WTC11 (cell line): ENCODE measurements at regions not wholly inside any gene's neighbourhood (a gene's known extent, or its start where the extent isn't known, plus 50 kb on each side); places are given as distances from the start of the nearest gene placed in this dataset.

Experiments used
- ATAC-seq: fragments of 200-7000 bp; cut with Tn5 transposase; 2 replicates; pipeline ENCODE4 v1.10.0; 2021; ENCODE audit warnings: mild to moderate bottlenecking, moderate library complexity
- CTCF ChIA-PET: fragments of 300-600 bp; sonication (Branson Sonifier 250); formaldehyde crosslinking; loops from one replicate; lab custom pipeline; 2021; ENCODE audit warnings: antibody characterized with exemption; lab: Charles Lee
- POLR2A ChIA-PET: fragments of 350-600 bp; sonication (Branson Sonifier 250); formaldehyde crosslinking; loops from one replicate; lab custom pipeline; 2021; ENCODE audit warnings: antibody characterized with exemption; lab: Charles Lee
- DNase-seq: peaks from one replicate; pipeline ENCODE4 v3.0.0; 2021; ENCODE audit warnings: low spot score
- H3K27ac Mint-ChIP-seq: 2 replicates; pipeline ENCODE4 v1.8.0; 2021; ENCODE audit warnings: mixed read lengths
- H3K27me3 Mint-ChIP-seq: 2 replicates; pipeline ENCODE4 v1.8.0; 2021; ENCODE audit warnings: low read depth, mild to moderate bottlenecking, moderate library complexity, mixed read lengths
- H3K36me3 Mint-ChIP-seq: 2 replicates; pipeline ENCODE4 v1.8.0; 2021; ENCODE audit warnings: mixed read lengths
- H3K4me1 Mint-ChIP-seq: 2 replicates; pipeline ENCODE4 v1.8.0; 2022; ENCODE audit warnings: mixed read lengths
- H3K4me3 Mint-ChIP-seq: 2 replicates; pipeline ENCODE4 v1.8.0; 2021; ENCODE audit warnings: mild to moderate bottlenecking, moderate library complexity, mixed read lengths
- H3K9me3 Mint-ChIP-seq: 2 replicates; pipeline ENCODE4 v1.8.0; 2021; ENCODE audit warnings: mixed read lengths
- ATF3 ChIP-seq: sonication (generic); formaldehyde crosslinking; conservative IDR thresholded peaks from 2 replicates; pipeline ENCODE4 v1.8.1; 2022; ENCODE audit warnings: mild to moderate bottlenecking, missing genetic modification reagents
- ATF6 ChIP-seq: sonication (generic); formaldehyde crosslinking; IDR thresholded peaks from 2 replicates; pipeline ENCODE4 v1.8.1; 2023; ENCODE audit warnings: mild to moderate bottlenecking, missing genetic modification reagents
- CDX4 ChIP-seq: fragments of 250-450 bp; sonication (Bioruptor Pico); IDR thresholded peaks from 2 replicates; pipeline ENCODE4 v1.9.0; 2021; ENCODE audit warnings: moderate library complexity, mild to moderate bottlenecking, inconsistent platforms, borderline replicate concordance
- EMX1 ChIP-seq: fragments of 250-450 bp; sonication (Bioruptor Pico); IDR thresholded peaks from 2 replicates; pipeline ENCODE4 v1.8.0; 2021; ENCODE audit warnings: mild to moderate bottlenecking
- FOXK1 ChIP-seq: sonication (generic); formaldehyde crosslinking; IDR thresholded peaks from 2 replicates; pipeline ENCODE4 v1.8.0; 2022; ENCODE audit warnings: mild to moderate bottlenecking, moderate library complexity, missing genetic modification reagents
- MYBL2 ChIP-seq: sonication (generic); formaldehyde crosslinking; IDR thresholded peaks from 2 replicates; pipeline ENCODE4 v1.8.1; 2023; ENCODE audit warnings: mild to moderate bottlenecking, moderate library complexity, missing genetic modification reagents
- NR3C1 ChIP-seq: sonication (generic); formaldehyde crosslinking; conservative IDR thresholded peaks from 2 replicates; pipeline ENCODE4 v1.8.1; 2023; ENCODE audit warnings: low read depth, mild to moderate bottlenecking, missing genetic modification reagents
- PRRX2 ChIP-seq: fragments of 250-450 bp; sonication (Bioruptor Pico); IDR thresholded peaks from 2 replicates; pipeline ENCODE4 v1.8.0; 2021; ENCODE audit warnings: mild to moderate bottlenecking
- STAT6 ChIP-seq: sonication (generic); formaldehyde crosslinking; conservative IDR thresholded peaks from 2 replicates; pipeline ENCODE4 v1.8.1; 2023; ENCODE audit warnings: mild to moderate bottlenecking, low read depth, missing genetic modification reagents, moderate library complexity
- TEAD1 ChIP-seq: sonication (generic); formaldehyde crosslinking; IDR thresholded peaks from 2 replicates; pipeline ENCODE4 v1.8.0; 2022; ENCODE audit warnings: mild to moderate bottlenecking, missing genetic modification reagents
- TEAD4 ChIP-seq: sonication (generic); formaldehyde crosslinking; IDR thresholded peaks from 2 replicates; pipeline ENCODE4 v1.8.0; 2022; ENCODE audit warnings: mild to moderate bottlenecking, missing genetic modification reagents
- TP53 ChIP-seq: sonication (generic); formaldehyde crosslinking; IDR thresholded peaks from 2 replicates; pipeline ENCODE4 v1.8.1; 2023; ENCODE audit warnings: mild to moderate bottlenecking, missing genetic modification reagents
- ZMAT4 ChIP-seq: fragments of 250-450 bp; sonication (Bioruptor Pico); IDR thresholded peaks from 2 replicates; pipeline ENCODE4 v1.9.0; 2021; ENCODE audit warnings: mild to moderate bottlenecking
- ZNF425 ChIP-seq: fragments of 250-450 bp; sonication (Bioruptor Pico); conservative IDR thresholded peaks from 2 replicates; pipeline ENCODE4 v1.9.0; 2021; ENCODE audit warnings: mild to moderate bottlenecking
- ZNF532 ChIP-seq: fragments of 250-450 bp; sonication (Bioruptor Pico); IDR thresholded peaks from 2 replicates; pipeline ENCODE4 v1.9.0; 2021; ENCODE audit warnings: mild to moderate bottlenecking, borderline replicate concordance
- ZNF671 ChIP-seq: fragments of 250-450 bp; sonication (Bioruptor Pico); IDR thresholded peaks from 2 replicates; pipeline ENCODE4 v1.8.0; 2021; ENCODE audit warnings: mild to moderate bottlenecking

- TF ChIP-seq ZNF532 (CRISPR knock-in tag) (no peak), MYBL2 (CRISPR knock-in tag) (no peak), ATF6 (CRISPR knock-in tag) (no peak), ZNF671 (CRISPR knock-in tag) (no peak), TEAD4 (CRISPR knock-in tag) (no peak), ATF3 (no peak)
Measured at GRCh38 chrX:6810776-6811175, 275.9 kb upstream of the VCX3A start (continued).

GRCh38 chrX:6803607-6804006, 268.7 kb upstream of the VCX3A start:
- TF ChIP-seq PRRX2 (CRISPR knock-in tag) (no peak), CDX4 (CRISPR knock-in tag) (no peak), NR3C1 (CRISPR knock-in tag) (no peak), TEAD1 (CRISPR knock-in tag) (no peak), EMX1 (no peak), FOXK1 (CRISPR knock-in tag) (no peak), STAT6 (CRISPR knock-in tag) (no peak), TP53 (no peak), ZNF425 (CRISPR knock-in tag) (no peak), ZMAT4 (CRISPR knock-in tag) (no peak)
- Mint-ChIP-seq H3K27me3 (no peaks in the 10 kb centered on the region), H3K4me3 (no peak overlapping the region), H3K9me3 (no peaks in the 10 kb centered on the region), H3K27ac (no peak overlapping the region), H3K36me3 (0 out of 2 replicates have a peak, but pooled peaks cover 2% of the 10 kb centered on the region), H3K4me1 (peaks cover 32% of the 10 kb centered on the region)
- no peak for DNase-seq
- ChIA-PET POLR2A (no interaction called here), CTCF (no interaction called here)
- ATAC-seq = no peak
